Tibial nerve (tissue), 4 donors: ENCODE measurements at regions not wholly inside any gene's neighbourhood (a gene's known extent, or its start where the extent isn't known, plus 50 kb on each side); places are given as distances from the start of the nearest gene placed in this dataset.

Experiments
- DNase-seq, 2 donors: peaks; one replicate each; pipeline ENCODE4 v3.0.0-alpha.2; 2019; ENCODE audit warnings: low spot score in 2 of 2
- H3K27ac ChIP-seq, 4 donors: fragments of 200-600 bp; sonication (generic) in 3 of 4; one replicate each; pipeline ENCODE4 v1.5.1; 2017 to 2019; ENCODE audit warnings: mild to moderate bottlenecking in 1 of 4
- H3K27me3 ChIP-seq, 2 donors: fragments of 200-600 bp; sonication (generic) in 1 of 2; one replicate each; pipeline versions ENCODE4 v1.5.1 to v1.6.0; 2017 to 2019
- H3K36me3 ChIP-seq, 3 donors: fragments of 200-600 bp; sonication (generic); one replicate each; pipeline ENCODE4 v1.5.1; 2018 to 2019
- H3K4me1 ChIP-seq, 4 donors: fragments of 200-600 bp; sonication (generic) in 3 of 4; one replicate each; pipeline ENCODE4 v1.5.1; 2017 to 2019
- H3K4me3 ChIP-seq, 4 donors: fragments of 200-600 bp; sonication (generic) in 3 of 4; one replicate each; pipeline ENCODE4 v1.5.1; 2017 to 2019; ENCODE audit warnings: mild to moderate bottlenecking in 1 of 4, moderate library complexity in 1 of 4
- H3K9me3 ChIP-seq, 4 donors: fragments of 200-600 bp; sonication (generic) in 3 of 4; one replicate each; pipeline ENCODE4 v1.5.1; 2017 to 2019
- CTCF ChIP-seq, 5 experiments: fragments of 200-600 bp in 3 of 5; fragments of 450-650 bp in 2 of 5; sonication (generic) in 3 of 5; IDR thresholded peaks; one replicate each; pipeline ENCODE4 v1.5.1; 2016 to 2019; ENCODE audit warnings: antibody characterized with exemption in 5 of 5, mild to moderate bottlenecking in 3 of 5, moderate library complexity in 2 of 5
- EP300 ChIP-seq, 2 donors: sonication (generic); formaldehyde crosslinking; IDR thresholded peaks; one replicate each; pipeline ENCODE4 v1.6.1; 2017; ENCODE audit warnings: antibody characterized with exemption in 2 of 2, mild to moderate bottlenecking in 1 of 2
- POLR2A ChIP-seq, 2 donors: fragments of 450-650 bp; IDR thresholded peaks; one replicate each; pipeline ENCODE4 v1.6.1; 2017; ENCODE audit warnings: antibody characterized with exemption in 2 of 2, mild to moderate bottlenecking in 2 of 2, moderate library complexity in 2 of 2
- WGBS, 2 donors: methylation state at CpG; one replicate each; pipeline ENCODE4 v1.1.5; 2018; 5-methylcytosine and 5-hydroxymethylcytosine counted together

DNA sequence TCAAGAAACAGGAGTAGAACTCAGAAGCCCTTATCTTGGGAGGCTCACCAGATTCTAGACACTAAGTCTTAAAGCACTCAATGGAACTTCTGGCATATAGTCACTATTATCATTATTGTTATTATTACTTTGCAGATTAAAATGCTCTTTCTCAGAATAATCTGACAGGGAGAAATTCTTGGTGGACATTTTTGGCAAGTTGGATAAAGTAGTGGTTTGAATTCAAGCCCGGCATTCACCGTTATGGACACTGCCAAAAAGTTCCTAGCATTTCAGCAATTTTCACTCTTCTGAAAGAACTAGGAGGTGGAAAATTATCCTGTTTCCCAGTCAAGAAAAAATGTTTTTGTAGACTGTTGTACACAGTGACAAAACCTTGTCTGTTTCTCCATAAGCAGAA, 179.6 kb upstream of the ISX start:
- Histone ChIP-seq H3K4me1 (no peaks in the 10 kb centered on the region), H3K27me3 (no peaks in the 10 kb centered on the region), H3K9me3 (peaks cover 0 to 22% (median 2%) of the 10 kb centered on the region in 4 donors), H3K4me3 (no peak overlapping the region), H3K27ac (no peak overlapping the region), H3K36me3 (no peaks in the 10 kb centered on the region)
- 31 to 36% methylated on average over 2 of the region's 2 CpGs for WGBS, 2 donors
- DNase-seq = no peak
- no peak for TF ChIP-seq CTCF (IDR thresholded peaks at IDR 0.05)
- no peak for TF ChIP-seq POLR2A (IDR thresholded peaks at IDR 0.05)
- no peak for TF ChIP-seq EP300 (IDR thresholded peaks at IDR 0.05)

DNA sequence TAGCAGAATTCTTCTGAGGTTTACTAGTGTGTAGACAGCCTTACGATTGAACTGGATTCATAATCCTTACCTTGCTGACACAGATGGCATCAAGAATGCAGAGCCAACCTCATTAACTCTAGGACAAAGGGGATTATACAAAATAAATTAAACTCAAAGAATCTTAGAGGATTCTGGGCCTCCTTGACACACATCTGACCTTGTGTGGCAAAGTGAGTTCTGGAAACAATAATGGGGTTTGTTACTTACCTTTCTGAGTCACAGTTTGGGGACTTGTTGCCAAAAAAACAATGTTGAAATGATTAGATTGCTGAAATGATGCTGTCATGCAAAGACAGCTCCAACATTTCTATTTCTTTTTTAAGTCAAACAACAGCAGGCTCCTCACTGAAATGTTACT, 179.1 kb upstream of the ISX start:
- WGBS, 2 donors = 18 to 26% methylated on average over 1 of the region's 1 CpG
- no peak for DNase-seq
- no peak overlapping the region for H3K27ac ChIP-seq
- peaks cover 0 to 22% (median 2%) of the 10 kb centered on the region in 4 donors for H3K9me3 ChIP-seq
- H3K4me3 ChIP-seq = no peak overlapping the region
- no peaks in the 10 kb centered on the region for H3K36me3 ChIP-seq
- no peak for TF ChIP-seq CTCF (IDR thresholded peaks at IDR 0.05)
- no peak for TF ChIP-seq EP300 (IDR thresholded peaks at IDR 0.05)
- no peak for TF ChIP-seq POLR2A (IDR thresholded peaks at IDR 0.05)
- no peaks in the 10 kb centered on the region for H3K4me1 ChIP-seq
- no peaks in the 10 kb centered on the region for H3K27me3 ChIP-seq

DNA sequence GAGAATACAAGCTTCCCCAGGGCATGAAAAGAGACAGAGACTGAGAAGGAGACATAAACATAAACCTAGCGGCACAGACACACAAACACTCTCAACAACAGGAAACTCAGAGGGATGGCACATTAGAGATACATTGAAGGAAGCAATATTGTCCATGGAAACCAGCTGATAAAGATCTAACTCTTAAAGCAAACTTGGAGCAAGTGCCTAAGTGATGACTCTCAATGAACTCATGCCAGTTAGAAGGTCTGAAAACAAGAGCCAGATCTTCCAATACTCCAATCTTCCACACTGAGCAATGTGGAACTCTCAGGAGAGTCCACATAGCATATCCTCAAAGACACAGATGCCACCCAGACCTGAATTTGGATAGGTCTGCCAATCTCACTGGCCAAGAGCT, 168.8 kb upstream of the ISX start:
- Histone ChIP-seq H3K27me3 (no peaks in the 10 kb centered on the region), H3K27ac (no peak overlapping the region), H3K9me3 (no peaks in the 10 kb centered on the region), H3K4me3 (no peak overlapping the region), H3K4me1 (no peaks in the 10 kb centered on the region), H3K36me3 (no peaks in the 10 kb centered on the region)
- WGBS, 2 donors = 74 to 81% methylated on average over 1 of the region's 1 CpG
- no peak for TF ChIP-seq EP300 (IDR thresholded peaks at IDR 0.05)
- DNase-seq = no peak

DNA sequence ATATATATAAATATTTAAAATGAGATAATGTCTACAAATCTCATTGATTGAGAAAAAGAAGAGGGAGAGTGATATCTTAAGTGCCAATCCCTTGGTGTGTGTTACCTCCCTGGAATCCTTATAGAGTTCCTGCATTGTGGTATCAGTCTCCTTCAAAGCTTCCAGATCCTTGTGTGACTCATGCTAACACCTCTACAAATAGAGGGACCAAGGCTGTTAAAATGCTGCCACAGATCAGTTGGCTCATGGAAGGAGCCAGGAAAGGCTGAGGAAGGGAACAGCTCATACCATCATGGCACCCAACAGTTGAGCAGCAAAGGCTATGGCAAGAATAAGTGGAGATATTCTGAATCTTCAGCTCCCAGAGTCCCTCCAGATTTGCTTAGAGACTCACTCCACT, 163.6 kb upstream of the ISX start:
- no peak overlapping the region for H3K4me3 ChIP-seq
- no peaks in the 10 kb centered on the region for H3K27me3 ChIP-seq
- DNase-seq = no peak
- no peaks in the 10 kb centered on the region for H3K4me1 ChIP-seq
- TF ChIP-seq POLR2A (IDR thresholded peaks at IDR 0.05) (no peak), CTCF (IDR thresholded peaks at IDR 0.05) (no peak)
- H3K27ac ChIP-seq = no peak overlapping the region
- no peaks in the 10 kb centered on the region for H3K9me3 ChIP-seq
- H3K36me3 ChIP-seq = no peaks in the 10 kb centered on the region

GRCh38 chr22:34903416-34903815, 162.5 kb upstream of the ISX start:
- no peaks in the 10 kb centered on the region for H3K36me3 ChIP-seq
- TF ChIP-seq CTCF (IDR thresholded peaks at IDR 0.05) (no peak), POLR2A (IDR thresholded peaks at IDR 0.05) (no peak), EP300 (IDR thresholded peaks at IDR 0.05) (no peak)
- H3K4me3 ChIP-seq = no peak overlapping the region
- H3K27ac ChIP-seq = no peak overlapping the region
- H3K9me3 ChIP-seq = no peaks in the 10 kb centered on the region
- DNase-seq = no peak
- H3K4me1 ChIP-seq = no peaks in the 10 kb centered on the region
- 83 to 95% methylated on average over 4 of the region's 4 CpGs for WGBS, 2 donors
- no peaks in the 10 kb centered on the region for H3K27me3 ChIP-seq

DNA sequence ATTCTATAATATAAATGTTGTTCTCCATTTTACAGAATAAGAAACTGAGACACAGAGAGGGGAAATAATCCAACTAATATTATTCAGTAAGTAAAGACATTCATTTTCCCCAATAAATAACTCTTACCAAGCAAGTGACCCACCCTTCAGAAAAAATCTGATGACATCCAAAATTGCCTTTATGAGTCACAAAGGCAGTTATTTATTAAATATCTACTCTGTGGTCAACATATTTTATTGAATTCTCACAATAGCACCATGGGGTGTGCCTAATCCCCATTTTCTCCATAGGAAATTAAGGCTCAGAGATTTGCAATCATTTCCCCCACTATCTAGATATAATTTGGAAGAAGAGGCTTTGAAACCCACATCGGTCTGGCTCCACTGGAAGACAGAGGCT, 161.5 kb upstream of the ISX start:
- WGBS, 2 donors = 69 to 86% methylated on average over 1 of the region's 1 CpG
- Histone ChIP-seq H3K9me3 (no peaks in the 10 kb centered on the region), H3K36me3 (no peaks in the 10 kb centered on the region), H3K27ac (no peak overlapping the region), H3K4me3 (no peak overlapping the region), H3K27me3 (no peaks in the 10 kb centered on the region), H3K4me1 (no peaks in the 10 kb centered on the region)
- TF ChIP-seq EP300 (IDR thresholded peaks at IDR 0.05) (no peak), POLR2A (IDR thresholded peaks at IDR 0.05) (no peak), CTCF (IDR thresholded peaks at IDR 0.05) (no peak)
- DNase-seq = no peak
